ENCODE measurements at regions not wholly inside any gene's neighbourhood (a gene's known extent, or its start where the extent isn't known, plus 50 kb on each side); places are given as distances from the start of the nearest gene placed in this dataset.

GRCh38 chr18:31217038-31217849, 54.6 kb upstream of the DSC1 start:
- Histone ChIP-seq H3K27ac (ENCODE audit: low read depth in 2 of 2, low read length in 1 of 2) (no peak overlapping the region), H3K36me3 (replicated peaks in 1 of 2; ENCODE audit: control insufficient read depth in 1 of 2, insufficient read depth in 2 of 2, low read length in 1 of 2) (no peaks in the 10 kb centered on the region), H3K9me3 (no peaks in the 10 kb centered on the region), H3F3A (replicated peaks; ENCODE audit: insufficient read depth) (no peaks in the 10 kb centered on the region), H2AFZ (ENCODE audit: low read depth) (no peak overlapping the region), H3K4me2 (no peak overlapping the region), H3K27me3 (ENCODE audit: insufficient read depth) (no peaks in the 10 kb centered on the region), H3K9ac (no peak overlapping the region), H3K9me2 (no peaks in the 10 kb centered on the region), H3K4me1 (ENCODE audit: control insufficient read depth in 1 of 2, insufficient read depth in 2 of 2, low read depth in 1 of 2, low read length in 1 of 2) (no peaks in the 10 kb centered on the region), H4K20me1 (ENCODE audit: insufficient read depth) (no peaks in the 10 kb centered on the region), H3K4me3 (ENCODE audit: low read depth in 2 of 2, low read length in 1 of 2) (no peak overlapping the region), H3K79me2 (ENCODE audit: insufficient read depth) (no peaks in the 10 kb centered on the region)
- CTCF ChIA-PET = no interaction called here
- POLR2A ChIA-PET = no interaction called here
- DNase-seq = no peak
- WGBS (ENCODE audit: low lambda C conversion rate) = 22% methylated on average over 10 of the region's 12 CpGs
- TF ChIP-seq RCOR1 (IDR thresholded peaks at IDR 0.05; ENCODE audit: low read length) (no peak), RAD21 (IDR thresholded peaks at IDR 0.05; ENCODE audit: low read length) (no peak), GABPA (IDR thresholded peaks at IDR 0.05; ENCODE audit: low read depth) (no peak), IRF3 (IDR thresholded peaks at IDR 0.05; ENCODE audit: low read depth, low read length) (no peak), POLR2AphosphoS5 (IDR thresholded peaks at IDR 0.05; ENCODE audit: low read depth, low read length) (no peak), TAF1 (IDR thresholded peaks at IDR 0.05; ENCODE audit: borderline replicate concordance, low read depth, low read length) (no peak), TCF12 (IDR thresholded peaks at IDR 0.05) (no peak), FOXM1 (IDR thresholded peaks at IDR 0.05; ENCODE audit: low read depth) (no peak), RFX5 (IDR thresholded peaks at IDR 0.05; ENCODE audit: low read length) (no peak), MXI1 (IDR thresholded peaks at IDR 0.05; ENCODE audit: low read depth, low read length) (no peak)

GRCh38 chr18:31218671-31219383, 56.2 kb upstream of the DSC1 start:
- Histone ChIP-seq H3K4me1 (ENCODE audit: control insufficient read depth in 1 of 2, insufficient read depth in 2 of 2, low read depth in 1 of 2, low read length in 1 of 2) (no peaks in the 10 kb centered on the region), H3K4me3 (ENCODE audit: low read depth in 2 of 2, low read length in 1 of 2) (no peak overlapping the region), H3K27me3 (ENCODE audit: insufficient read depth) (no peaks in the 10 kb centered on the region; the same call in 1 of the 2 replicates), H2AFZ (ENCODE audit: low read depth) (no peak overlapping the region), H3K79me2 (ENCODE audit: insufficient read depth) (no peaks in the 10 kb centered on the region), H3K9ac (no peak overlapping the region), H3K9me3 (no peaks in the 10 kb centered on the region), H3K9me2 (no peaks in the 10 kb centered on the region), H3K36me3 (replicated peaks in 1 of 2; ENCODE audit: control insufficient read depth in 1 of 2, insufficient read depth in 2 of 2, low read length in 1 of 2) (no peaks in the 10 kb centered on the region), H3F3A (replicated peaks; ENCODE audit: insufficient read depth) (no peaks in the 10 kb centered on the region), H4K20me1 (ENCODE audit: insufficient read depth) (no peaks in the 10 kb centered on the region), H3K27ac (ENCODE audit: low read depth in 2 of 2, low read length in 1 of 2) (no peak overlapping the region), H3K4me2 (no peak overlapping the region)
- ChIA-PET POLR2A (no interaction called here), CTCF (interaction anchor here (0.6 kb wide), 1 partner anchor 38 kb away, joined by 4 read pairs; no protein-coding TSS in a partner anchor)
- DNase-seq = no peak
- TF ChIP-seq YY1 (IDR thresholded peaks at IDR 0.05; ENCODE audit: low read depth) = no peak
- no peak for TF ChIP-seq PBX3 (IDR thresholded peaks at IDR 0.05)
- no peak for TF ChIP-seq POLR2AphosphoS5 (IDR thresholded peaks at IDR 0.05; ENCODE audit: low read depth, low read length)
- no peak for TF ChIP-seq IRF3 (IDR thresholded peaks at IDR 0.05; ENCODE audit: low read depth, low read length)
- TF ChIP-seq FOXJ3 (CRISPR knock-in tag; IDR thresholded peaks at IDR 0.05) = no peak
- no peak for TF ChIP-seq SIN3A (IDR thresholded peaks at IDR 0.05; ENCODE audit: borderline replicate concordance, low read depth, low read length)
- no peak for TF ChIP-seq RFX5 (IDR thresholded peaks at IDR 0.05; ENCODE audit: low read length)
- WGBS (ENCODE audit: low lambda C conversion rate) = 8% methylated on average over 4 of the region's 4 CpGs
